ENCODE measurements at regions not wholly inside any gene's neighbourhood (a gene's known extent, or its start where the extent isn't known, plus 50 kb on each side); places are given as distances from the start of the nearest gene placed in this dataset.

DNA sequence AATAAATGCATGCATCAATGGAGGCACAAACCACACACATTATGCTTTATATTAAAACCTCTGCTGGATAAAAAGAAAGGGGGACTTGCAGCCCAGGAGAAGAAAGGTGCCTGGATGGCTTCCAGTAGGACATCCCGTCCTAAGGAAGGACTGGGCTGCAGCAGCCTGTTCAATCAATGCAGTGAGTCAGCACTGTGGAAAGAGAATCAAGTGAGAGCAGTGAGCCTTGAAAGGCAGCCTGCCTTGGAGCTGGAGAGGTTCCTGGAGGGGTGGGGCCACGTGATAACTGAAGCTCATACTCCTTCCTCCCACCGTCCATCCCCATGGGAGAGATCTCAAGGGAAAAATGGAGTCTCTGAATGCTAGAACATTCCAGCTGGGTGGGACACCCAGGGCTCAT lies 501.2 kb downstream of the ADRA2A start:
- TF ChIP-seq CEBPB (IDR thresholded peaks at IDR 0.05; ENCODE audit: low read depth, low read length) = no peak
- TF ChIP-seq, protein P1, sequence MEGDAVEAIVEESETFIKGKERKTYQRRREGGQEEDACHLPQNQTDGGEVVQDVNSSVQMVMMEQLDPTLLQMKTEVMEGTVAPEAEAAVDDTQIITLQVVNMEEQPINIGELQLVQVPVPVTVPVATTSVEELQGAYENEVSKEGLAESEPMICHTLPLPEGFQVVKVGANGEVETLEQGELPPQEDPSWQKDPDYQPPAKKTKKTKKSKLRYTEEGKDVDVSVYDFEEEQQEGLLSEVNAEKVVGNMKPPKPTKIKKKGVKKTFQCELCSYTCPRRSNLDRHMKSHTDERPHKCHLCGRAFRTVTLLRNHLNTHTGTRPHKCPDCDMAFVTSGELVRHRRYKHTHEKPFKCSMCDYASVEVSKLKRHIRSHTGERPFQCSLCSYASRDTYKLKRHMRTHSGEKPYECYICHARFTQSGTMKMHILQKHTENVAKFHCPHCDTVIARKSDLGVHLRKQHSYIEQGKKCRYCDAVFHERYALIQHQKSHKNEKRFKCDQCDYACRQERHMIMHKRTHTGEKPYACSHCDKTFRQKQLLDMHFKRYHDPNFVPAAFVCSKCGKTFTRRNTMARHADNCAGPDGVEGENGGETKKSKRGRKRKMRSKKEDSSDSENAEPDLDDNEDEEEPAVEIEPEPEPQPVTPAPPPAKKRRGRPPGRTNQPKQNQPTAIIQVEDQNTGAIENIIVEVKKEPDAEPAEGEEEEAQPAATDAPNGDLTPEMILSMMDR (conservative IDR thresholded peaks at IDR 0.05; ENCODE audit: low read depth, low read length) = no peak
- no peak for TF ChIP-seq USF2 (IDR thresholded peaks at IDR 0.05; ENCODE audit: low read depth, low read length)
